ENCODE measurements at regions not wholly inside any gene's neighbourhood (a gene's known extent, or its start where the extent isn't known, plus 50 kb on each side); places are given as distances from the start of the nearest gene placed in this dataset.
A peak's percentile ranks its signal among the peaks of the same experiment; 100 is the strongest.

DNA sequence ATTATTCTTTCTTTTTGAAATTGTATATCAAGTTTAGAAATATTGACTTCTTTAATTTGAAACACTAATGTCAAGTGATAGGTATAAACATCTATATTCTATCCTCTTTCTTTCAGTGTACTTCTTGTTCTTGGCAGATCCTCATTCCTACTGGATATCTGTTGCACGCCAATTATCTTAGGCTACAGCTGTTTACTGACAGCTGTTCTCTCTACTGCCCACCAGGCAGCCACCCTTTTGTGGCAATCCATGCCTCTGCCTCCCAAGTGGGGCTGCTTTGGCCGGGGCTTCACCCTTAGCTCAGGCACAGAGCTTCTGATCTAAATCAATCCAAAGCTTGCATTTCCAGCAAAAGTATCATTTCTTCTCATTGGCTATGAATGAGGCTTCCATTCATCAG is 50.6 kb upstream of the ITSN2 start:
- H3K36me3 ChIP-seq = no peaks in the 10 kb centered on the region
- no peaks in the 10 kb centered on the region for H3K4me1 ChIP-seq
- DNase-seq = no peak
- H3K27ac ChIP-seq = no peak overlapping the region
- H3K4me3 ChIP-seq = no peak overlapping the region
- H3K9me3 ChIP-seq = no peaks in the 10 kb centered on the region
- TF ChIP-seq, protein P1, sequence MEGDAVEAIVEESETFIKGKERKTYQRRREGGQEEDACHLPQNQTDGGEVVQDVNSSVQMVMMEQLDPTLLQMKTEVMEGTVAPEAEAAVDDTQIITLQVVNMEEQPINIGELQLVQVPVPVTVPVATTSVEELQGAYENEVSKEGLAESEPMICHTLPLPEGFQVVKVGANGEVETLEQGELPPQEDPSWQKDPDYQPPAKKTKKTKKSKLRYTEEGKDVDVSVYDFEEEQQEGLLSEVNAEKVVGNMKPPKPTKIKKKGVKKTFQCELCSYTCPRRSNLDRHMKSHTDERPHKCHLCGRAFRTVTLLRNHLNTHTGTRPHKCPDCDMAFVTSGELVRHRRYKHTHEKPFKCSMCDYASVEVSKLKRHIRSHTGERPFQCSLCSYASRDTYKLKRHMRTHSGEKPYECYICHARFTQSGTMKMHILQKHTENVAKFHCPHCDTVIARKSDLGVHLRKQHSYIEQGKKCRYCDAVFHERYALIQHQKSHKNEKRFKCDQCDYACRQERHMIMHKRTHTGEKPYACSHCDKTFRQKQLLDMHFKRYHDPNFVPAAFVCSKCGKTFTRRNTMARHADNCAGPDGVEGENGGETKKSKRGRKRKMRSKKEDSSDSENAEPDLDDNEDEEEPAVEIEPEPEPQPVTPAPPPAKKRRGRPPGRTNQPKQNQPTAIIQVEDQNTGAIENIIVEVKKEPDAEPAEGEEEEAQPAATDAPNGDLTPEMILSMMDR (IDR thresholded peaks at IDR 0.05) = no peak
- no peak for TF ChIP-seq POLR2A (IDR thresholded peaks at IDR 0.05)
- H3K27me3 ChIP-seq = no peaks in the 10 kb centered on the region

DNA sequence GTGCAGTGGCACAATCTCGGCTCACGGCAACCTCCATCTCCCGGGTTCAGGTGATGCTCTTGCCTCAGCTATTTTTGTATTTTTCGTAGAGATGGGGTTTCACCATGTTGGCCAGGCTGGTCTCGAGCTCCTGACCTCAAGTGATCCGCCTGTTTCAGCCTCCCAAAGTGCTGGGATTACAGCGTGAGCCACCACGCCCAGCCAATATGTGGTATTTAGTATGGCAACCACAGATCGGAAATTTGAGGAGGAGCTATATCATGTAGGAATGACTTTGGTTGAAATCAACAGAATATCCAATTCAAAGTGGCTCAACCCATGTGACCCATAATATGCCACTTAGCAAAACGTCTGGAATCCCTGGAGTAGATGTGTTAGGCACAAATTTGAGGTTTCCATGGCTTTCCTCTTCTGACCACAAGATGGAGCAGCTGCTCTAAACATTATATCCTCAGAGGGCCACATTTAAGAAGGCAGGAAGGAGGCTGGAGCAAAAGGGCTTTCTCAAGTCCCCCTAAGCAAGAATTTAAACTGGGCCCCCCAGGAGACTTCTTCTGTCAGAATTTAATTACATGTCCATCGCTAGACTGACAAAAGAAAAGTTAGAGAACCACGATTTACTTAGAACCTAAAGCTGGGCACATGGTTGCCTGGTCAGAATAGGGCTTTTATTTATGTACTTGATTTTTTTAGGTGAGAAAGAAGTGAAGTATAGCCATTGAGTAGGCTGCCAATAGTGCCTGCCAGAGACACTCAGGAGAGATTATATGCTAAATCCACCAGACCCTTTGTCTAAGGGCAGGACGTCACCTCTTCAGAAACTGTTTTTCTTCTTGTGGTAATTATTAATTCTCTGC is 49.6 kb upstream of the ITSN2 start:
- no peak for TF ChIP-seq POLR2A (IDR thresholded peaks at IDR 0.05)
- TF ChIP-seq, protein P1 (IDR thresholded peaks at IDR 0.05) = peak; percentile 66 to 92 (median 86)
- DNase-seq = peak in 1 of 3 donors; percentile 73
- no peak overlapping the region for H3K27ac ChIP-seq
- no peaks in the 10 kb centered on the region for H3K9me3 ChIP-seq
- no peaks in the 10 kb centered on the region for H3K36me3 ChIP-seq
- no peaks in the 10 kb centered on the region for H3K27me3 ChIP-seq
- H3K4me1 ChIP-seq = no peaks in the 10 kb centered on the region
- no peak overlapping the region for H3K4me3 ChIP-seq

Measured in Peyer's patch (tissue), 4 donors.